IMR-90 (cell line): ENCODE measurements at regions not wholly inside any gene's neighbourhood (a gene's known extent, or its start where the extent isn't known, plus 50 kb on each side); places are given as distances from the start of the nearest gene placed in this dataset.

Source experiments
- ATAC-seq: fragments of 200-7000 bp; cut with Tn5 transposase; 2 replicates; pipeline ENCODE4 v1.9.1; 2020; ENCODE audit warnings: low read depth, mild to moderate bottlenecking, moderate library complexity
- BruUV-seq: library from RNA; stranded (reverse); fragments of 400-500 nt; replicated peaks from 2 replicates; lab custom pipeline; 2021; lab: Mats Ljungman, UMichigan
- CTCF ChIA-PET: fragments of 300-600 bp; formaldehyde crosslinking; extraction: SDS; loops from one replicate; lab custom pipeline; 2021; ENCODE audit warnings: antibody characterized with exemption; lab: Yijun Ruan, JAX
- POLR2A ChIA-PET: fragments of 300-600 bp; sonication (Branson Sonifier 250); formaldehyde crosslinking; loops from one replicate; lab custom pipeline; 2022; ENCODE audit warnings: antibody characterized with exemption; ENCODE audit not compliant: unreplicated experiment; lab: Charles Lee
- DNase-seq: peaks from one replicate; pipeline ENCODE4 v3.0.0; 2013
- H2AFZ ChIP-seq: replicated peaks from 2 replicates; pipeline ENCODE3; 2013; ENCODE audit warnings: low read length, mild to moderate bottlenecking; ENCODE audit not compliant: poor library complexity
- H2AK5ac ChIP-seq: 2 replicates; pipeline ENCODE4 v1.6.1; 2013; ENCODE audit warnings: low read depth, low read length, inconsistent platforms
- H2AK9ac ChIP-seq: replicated peaks from 2 replicates; pipeline ENCODE3; 2013; ENCODE audit warnings: mild to moderate bottlenecking, low read depth, low read length, moderate library complexity; ENCODE audit not compliant: poor library complexity
- H2BK120ac ChIP-seq: 2 replicates; pipeline ENCODE4 v1.6.1; 2013; ENCODE audit warnings: low read depth, low read length, inconsistent platforms
- H2BK15ac ChIP-seq: 3 replicates; pipeline ENCODE4 v1.6.1; 2013; ENCODE audit warnings: low read depth, low read length, inconsistent platforms
- H2BK20ac ChIP-seq: 2 replicates; pipeline ENCODE4 v1.6.1; 2013; ENCODE audit warnings: low read depth, mild to moderate bottlenecking, inconsistent platforms, low read length, moderate library complexity
- H2BK5ac ChIP-seq: 2 replicates; pipeline ENCODE4 v1.6.1; 2013; ENCODE audit warnings: mild to moderate bottlenecking, low read depth, low read length, inconsistent platforms; ENCODE audit not compliant: poor library complexity, severe bottlenecking
- H3K14ac ChIP-seq: replicated peaks from 2 replicates; pipeline ENCODE4 v1.6.1; 2013; ENCODE audit warnings: low read depth, low read length, inconsistent platforms
- H3K18ac ChIP-seq: 2 replicates; pipeline ENCODE4 v1.6.1; 2013; ENCODE audit warnings: low read depth, low read length, control low read depth
- H3K23ac ChIP-seq: 2 replicates; pipeline ENCODE4 v1.6.1; 2013; ENCODE audit warnings: low read depth, low read length, inconsistent platforms
- H3K27ac ChIP-seq: 2 replicates; pipeline ENCODE4 v1.5.1; 2013; ENCODE audit warnings: mild to moderate bottlenecking, control low read depth, low read length; ENCODE audit not compliant: insufficient read depth
- H3K27me3 ChIP-seq: 2 replicates; pipeline ENCODE4 v1.6.1; 2013; ENCODE audit warnings: low read length; ENCODE audit not compliant: control insufficient read depth, insufficient read depth
- H3K36me3 ChIP-seq: 2 replicates; pipeline ENCODE4 v1.6.1; 2013; ENCODE audit warnings: low read length, mixed read lengths; ENCODE audit not compliant: control insufficient read depth, insufficient read depth
- H3K4ac ChIP-seq: 2 replicates; pipeline ENCODE4 v1.6.1; 2013; ENCODE audit warnings: low read depth, low read length, inconsistent platforms
- H3K4me1 ChIP-seq: 2 replicates; pipeline ENCODE4 v1.6.1; 2013; ENCODE audit warnings: low read length, mixed read lengths; ENCODE audit not compliant: control insufficient read depth, insufficient read depth
- H3K4me2 ChIP-seq: 2 replicates; pipeline ENCODE4 v1.6.1; 2013; ENCODE audit warnings: low read depth, mild to moderate bottlenecking, control low read depth, low read length, moderate library complexity
- H3K4me3 ChIP-seq: 2 replicates; pipeline ENCODE4 v1.5.1; 2013; ENCODE audit warnings: low read depth, mild to moderate bottlenecking, control low read depth, low read length, moderate library complexity; ENCODE audit not compliant: insufficient read depth
- H3K56ac ChIP-seq: 2 replicates; pipeline ENCODE4 v1.6.1; 2013; ENCODE audit warnings: low read length, inconsistent platforms; ENCODE audit not compliant: insufficient read depth; ENCODE audit errors: extremely low read depth
- H3K79me1 ChIP-seq, 2 experiments: 2 replicates each; pipeline ENCODE4 v1.6.1; 2013; ENCODE audit warnings: low read length in 2 of 2, inconsistent platforms in 1 of 2, low read depth in 1 of 2
- H3K9ac ChIP-seq: 2 replicates; pipeline ENCODE4 v1.6.1; 2013; ENCODE audit warnings: low read depth, low read length, control low read depth
- H3K9me1 ChIP-seq: 2 replicates; pipeline ENCODE4 v1.6.1; 2013; ENCODE audit warnings: low read length, inconsistent platforms; ENCODE audit not compliant: insufficient read depth
- H3K9me3 ChIP-seq: 2 replicates; pipeline ENCODE4 v1.6.1; 2013; ENCODE audit warnings: low read length; ENCODE audit not compliant: control insufficient read depth, insufficient read depth
- H4K20me1 ChIP-seq: 2 replicates; pipeline ENCODE4 v1.6.1; 2013; ENCODE audit warnings: low read length, inconsistent platforms; ENCODE audit not compliant: insufficient read depth
- H4K5ac ChIP-seq: 2 replicates; pipeline ENCODE4 v1.6.1; 2013; ENCODE audit warnings: mild to moderate bottlenecking, low read depth, low read length, control low read depth
- H4K8ac ChIP-seq, 2 experiments: 2 replicates each; pipeline ENCODE4 v1.6.1; 2013; ENCODE audit warnings: low read depth in 2 of 2, low read length in 2 of 2, control low read depth in 1 of 2, inconsistent platforms in 1 of 2
- H4K91ac ChIP-seq: 2 replicates; pipeline ENCODE4 v1.6.1; 2013; ENCODE audit warnings: low read depth, low read length, inconsistent platforms; ENCODE audit not compliant: insufficient read depth
- CTCF ChIP-seq: conservative IDR thresholded peaks from 2 replicates; pipeline ENCODE4 v1.5.1; 2012; ENCODE audit warnings: mild to moderate bottlenecking, low read depth, low read length, improper control_type of control experiment
- MAZ ChIP-seq: IDR thresholded peaks from 2 replicates; pipeline ENCODE4 v1.6.1; 2012; ENCODE audit warnings: low read depth, mild to moderate bottlenecking, low read length, improper control_type of control experiment, moderate library complexity, borderline replicate concordance
- WGBS, 2 experiments: methylation state at CpG; one replicate each; pipeline versions ENCODE4 v1.1.5 to v1.1.7; 2013; ENCODE audit warnings: missing lambda C conversion rate in 2 of 2; ENCODE audit not compliant: insufficient read length in 1 of 2; ENCODE audit errors: extremely low coverage in 2 of 2; 5-methylcytosine and 5-hydroxymethylcytosine counted together
- dilution Hi-C: fragments of 300-500 bp; cut with HindIII; formaldehyde crosslinking; loops from one replicate; pipeline ENCODE4 v1.14.3; 2018; ENCODE audit warnings: low sequenced_read_pairs; ENCODE audit not compliant: unreplicated experiment
- in situ Hi-C: fragments of 300-500 bp; cut with MboI; formaldehyde crosslinking; loops from 3 replicates; pipeline ENCODE4 v1.14.3; 2019; ENCODE audit warnings: low sequenced_read_pairs, inconsistent platforms, mixed read lengths
- intact Hi-C: fragments of 100-400 bp; cut with micrococcal nuclease; formaldehyde crosslinking; loops from 2 replicates; pipeline ENCODE4 v1.10.0; 2022

- CTCF ChIA-PET, result interaction anchor here (1.0 to 1.5 kb wide), 2 partner anchors 115 to 556 kb away, joined by 3 read pairs; no protein-coding TSS in a partner anchor
- no peak overlapping the region for H2BK15ac ChIP-seq
- H3K56ac ChIP-seq, result no peak overlapping the region
- no peak overlapping the region for H3K23ac ChIP-seq
- H3K27ac ChIP-seq, result no peak overlapping the region
- POLR2A ChIA-PET, result no interaction called here
- ATAC-seq (no peak), DNase-seq (no peak)
- H3K9me1 ChIP-seq, result no peaks in the 10 kb centered on the region
- no peak overlapping the region for H4K8ac ChIP-seq
- no peak overlapping the region for H3K18ac ChIP-seq
- H3K79me1 ChIP-seq, result no peaks in the 10 kb centered on the region
- no peaks in the 10 kb centered on the region for H4K20me1 ChIP-seq
- H4K5ac ChIP-seq, result no peak overlapping the region
- no peaks in the 10 kb centered on the region for H3K36me3 ChIP-seq
- in situ Hi-C loops (no loop called here), intact Hi-C loops (no loop called here), dilution Hi-C loops (no loop called here)
- no peak overlapping the region for H3K4me3 ChIP-seq
- H3K4ac ChIP-seq, result no peak overlapping the region
- no peak overlapping the region for H3K14ac ChIP-seq
- H2BK20ac ChIP-seq, result no peak overlapping the region
- no peaks in the 10 kb centered on the region for H3K4me1 ChIP-seq
- no peak overlapping the region for H3K4me2 ChIP-seq
- BruUV-seq, result no TSS peak
- H2AFZ ChIP-seq, result no peak overlapping the region
- no peak overlapping the region for H2BK120ac ChIP-seq
- H2BK5ac ChIP-seq, result no peak overlapping the region
- TF ChIP-seq CTCF (peak; percentile 22; the same call in 1 of the 2 replicates), MAZ (no peak)
- WGBS, 2 experiments, result no CpG with 5 or more reads among the region's 1 CpG
- no peak overlapping the region for H2AK5ac ChIP-seq
- no peak overlapping the region for H2AK9ac ChIP-seq
- no peaks in the 10 kb centered on the region for H3K9me3 ChIP-seq
- no peak overlapping the region for H3K9ac ChIP-seq
- H4K91ac ChIP-seq, result no peak overlapping the region
- H3K27me3 ChIP-seq, result no peaks in the 10 kb centered on the region
Measured at GRCh38 chr1:90614872-90615271, 102.2 kb downstream of the BARHL2 start.
